ELF-1 (cell line): ENCODE measurements at regions not wholly inside any gene's neighbourhood (a gene's known extent, or its start where the extent isn't known, plus 50 kb on each side); places are given as distances from the start of the nearest gene placed in this dataset.

Source experiments
- DNase-seq: peaks from one replicate; pipeline ENCODE4 v3.0.0-alpha.2; 2016; ENCODE audit warnings: low read depth, low spot score

DNA sequence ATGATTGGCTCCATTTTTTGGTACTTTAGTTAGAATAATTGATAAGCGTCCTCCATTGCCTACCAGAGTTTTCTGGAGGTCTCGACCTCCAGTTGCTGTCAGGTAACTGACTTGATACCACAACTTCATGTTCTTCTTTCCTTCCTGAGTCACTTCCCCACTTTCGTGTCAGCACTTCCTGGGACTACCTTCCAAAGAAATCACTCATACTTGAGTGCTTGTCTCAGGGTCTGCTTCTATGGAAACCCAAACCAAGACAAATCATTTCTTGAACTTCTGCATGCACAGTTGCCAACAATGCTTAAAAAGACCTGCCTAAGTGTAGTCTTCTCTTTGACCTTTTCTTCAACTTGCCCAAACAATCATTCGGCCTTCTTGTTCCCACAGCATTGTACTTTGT lies 210.3 kb upstream of the ETAA1 start:
- DNase-seq, result no peak

DNA sequence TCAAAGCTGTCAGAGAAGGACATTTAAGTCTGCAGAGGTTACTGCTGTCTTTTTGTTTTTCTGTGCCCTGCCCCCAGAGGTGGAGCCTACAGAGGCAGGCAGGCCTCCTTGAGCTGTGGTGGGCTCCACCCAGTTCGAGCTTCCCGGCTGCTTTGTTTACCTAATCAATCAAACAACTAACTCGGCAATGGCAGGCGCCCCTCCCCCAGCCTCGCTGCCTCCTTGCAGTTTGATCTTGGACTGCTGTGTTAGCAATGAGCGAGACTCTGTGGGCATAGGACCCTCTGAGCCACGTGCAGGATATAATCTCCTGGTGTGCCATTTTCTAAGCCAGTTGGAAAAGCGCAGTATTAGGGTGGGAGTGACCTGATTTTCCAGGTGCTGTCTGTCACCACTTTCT lies 201.8 kb upstream of the ETAA1 start:
- peak; percentile 52 for DNase-seq

DNA sequence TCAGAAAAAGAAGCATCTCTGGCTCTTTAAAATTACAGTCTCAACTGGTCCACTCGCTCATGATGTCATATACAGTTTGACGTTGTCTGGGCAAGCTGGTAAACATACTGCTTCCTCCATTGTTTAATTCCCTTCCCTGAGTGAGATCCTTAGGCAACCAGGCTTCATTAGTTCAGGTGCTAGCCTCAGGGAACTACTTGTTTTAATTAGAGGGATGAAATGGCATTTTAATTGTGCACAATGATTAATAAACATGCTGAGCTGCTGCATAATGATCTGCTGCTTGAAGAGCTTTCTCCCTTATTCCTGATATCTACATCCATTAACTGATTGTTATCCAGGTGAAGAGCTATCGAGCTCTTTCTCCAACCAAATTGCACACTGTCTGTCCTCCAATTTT lies 195.6 kb upstream of the ETAA1 start:
- DNase-seq, result no peak

DNA sequence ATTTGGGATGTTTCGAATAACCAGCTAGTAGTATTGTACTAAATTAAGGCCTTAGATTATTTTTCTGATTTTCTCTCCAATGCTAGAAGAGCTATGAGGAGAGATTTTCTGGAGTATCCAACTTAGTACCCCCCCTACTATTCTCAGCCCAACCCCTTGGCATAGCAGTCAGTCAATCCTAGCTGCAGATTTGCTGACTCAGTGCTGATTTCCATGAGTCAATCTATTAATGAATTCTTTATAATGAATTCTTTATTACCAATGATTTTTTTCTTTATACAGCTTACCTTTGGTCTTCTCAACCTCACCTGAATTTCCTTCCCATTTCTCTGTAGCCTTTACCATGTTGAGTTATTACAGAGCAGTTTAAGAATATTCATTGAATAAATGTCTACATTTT lies 192.8 kb upstream of the ETAA1 start:
- no peak for DNase-seq

DNA sequence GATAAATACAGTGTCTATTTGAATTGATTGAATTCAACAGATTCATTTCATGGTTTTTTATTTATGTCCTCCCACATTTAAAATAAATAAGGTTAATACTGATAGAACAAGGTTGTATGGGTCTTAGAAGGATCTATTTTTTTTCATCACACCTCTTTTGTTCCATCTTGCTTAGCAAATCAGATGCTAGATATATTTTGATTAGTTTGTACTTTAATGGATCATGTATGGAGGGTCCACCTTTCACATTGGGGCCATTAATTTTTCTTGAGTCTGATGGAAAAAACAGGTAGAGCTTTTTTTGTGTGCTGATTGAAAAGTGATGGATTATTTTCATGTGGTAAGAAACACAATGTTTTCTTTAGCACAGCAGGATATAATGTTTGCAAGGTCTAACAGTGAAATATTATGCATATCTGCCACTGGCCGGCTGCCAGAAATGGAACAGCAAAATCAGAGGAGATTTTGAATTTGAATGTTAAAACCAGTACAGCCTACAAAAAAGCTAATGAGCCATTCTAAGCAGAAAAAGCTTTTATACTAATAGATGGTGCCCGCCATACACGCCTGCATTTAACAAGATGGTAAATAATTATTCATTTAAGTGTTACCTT lies 188.1 kb upstream of the ETAA1 start:
- DNase-seq, result no peak

DNA sequence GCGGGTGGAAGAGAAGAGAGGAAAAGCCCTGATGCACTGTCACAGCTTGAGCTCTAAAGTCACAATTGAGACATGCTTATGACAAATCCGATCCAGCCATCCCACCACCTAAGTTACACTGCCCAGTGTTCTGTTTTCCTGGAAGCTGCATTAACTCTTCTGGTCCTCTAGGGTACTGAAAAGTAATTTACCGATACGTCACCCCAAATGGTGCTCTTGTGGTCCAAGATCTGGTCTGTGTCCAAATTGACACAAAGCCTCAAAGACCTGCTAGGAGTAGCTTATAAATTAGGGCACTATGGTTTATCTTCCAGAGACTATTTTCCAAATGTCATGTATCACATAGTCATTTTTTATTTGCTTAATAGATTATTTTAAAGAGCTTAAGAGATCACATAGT lies 186.7 kb upstream of the ETAA1 start:
- DNase-seq, result no peak

DNA sequence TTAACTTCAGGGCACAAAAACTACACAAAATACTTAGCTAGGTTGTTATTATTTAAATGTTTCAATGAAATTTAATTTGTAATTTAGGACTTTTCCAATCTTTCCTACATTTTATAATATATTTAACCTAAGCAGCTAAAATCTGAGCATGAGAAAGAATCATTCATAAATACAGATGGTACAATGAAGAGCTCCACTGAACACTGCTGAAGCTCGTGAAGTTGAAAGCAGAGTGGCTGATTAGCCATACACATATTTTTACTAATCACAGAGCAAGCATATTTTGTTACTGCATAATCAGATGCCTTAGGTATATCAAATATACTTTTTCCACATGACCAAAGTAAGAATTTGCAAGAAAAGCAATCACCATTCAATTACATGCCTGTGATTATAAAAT lies 184.9 kb upstream of the ETAA1 start:
- no peak for DNase-seq

DNA sequence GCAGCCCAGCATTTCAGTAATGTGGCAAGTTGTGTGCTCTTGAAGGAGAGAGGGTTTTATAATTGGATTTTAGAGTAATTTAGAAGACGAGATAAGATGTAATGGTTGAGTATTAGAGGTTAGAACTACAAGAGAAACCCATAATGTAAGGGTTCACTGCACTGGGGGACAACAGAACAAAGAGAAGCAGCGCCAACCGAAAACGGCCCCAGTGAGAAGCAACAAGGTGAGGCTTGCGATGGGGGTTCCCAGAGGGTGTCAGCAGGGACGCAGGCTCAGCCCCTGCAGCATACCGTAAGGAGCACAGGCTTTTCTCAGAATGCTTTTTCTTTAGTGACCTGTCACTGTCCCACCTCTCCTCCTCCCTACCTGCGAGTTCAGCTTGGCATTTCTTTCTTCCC lies 183.9 kb upstream of the ETAA1 start:
- DNase-seq, result no peak

DNA sequence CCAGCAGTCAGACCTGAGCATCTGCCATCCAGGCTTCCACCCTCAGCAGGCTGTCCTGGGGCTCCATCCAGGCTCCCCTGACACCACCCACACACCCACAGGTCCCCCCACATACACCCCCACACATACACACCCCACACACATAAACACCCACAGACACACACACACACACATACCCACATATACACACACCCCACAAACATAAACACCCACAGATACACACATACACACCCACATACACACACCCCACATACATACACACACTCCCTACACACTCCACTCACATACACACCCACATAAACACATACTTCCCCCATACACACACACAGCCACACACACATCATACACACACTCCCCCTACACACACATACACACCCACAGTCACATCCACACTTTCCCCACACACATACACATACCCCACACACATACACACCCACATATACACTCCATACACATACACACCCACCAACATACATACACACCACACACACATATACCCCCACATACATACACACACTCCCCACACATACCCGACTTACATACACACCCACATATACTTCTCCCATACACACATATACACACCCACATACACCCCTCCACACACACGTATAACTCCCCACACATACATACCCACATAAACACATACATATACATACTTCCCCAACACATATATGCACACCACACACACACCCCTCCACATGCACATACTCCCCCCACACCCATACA lies 183.3 kb upstream of the ETAA1 start:
- no peak for DNase-seq

DNA sequence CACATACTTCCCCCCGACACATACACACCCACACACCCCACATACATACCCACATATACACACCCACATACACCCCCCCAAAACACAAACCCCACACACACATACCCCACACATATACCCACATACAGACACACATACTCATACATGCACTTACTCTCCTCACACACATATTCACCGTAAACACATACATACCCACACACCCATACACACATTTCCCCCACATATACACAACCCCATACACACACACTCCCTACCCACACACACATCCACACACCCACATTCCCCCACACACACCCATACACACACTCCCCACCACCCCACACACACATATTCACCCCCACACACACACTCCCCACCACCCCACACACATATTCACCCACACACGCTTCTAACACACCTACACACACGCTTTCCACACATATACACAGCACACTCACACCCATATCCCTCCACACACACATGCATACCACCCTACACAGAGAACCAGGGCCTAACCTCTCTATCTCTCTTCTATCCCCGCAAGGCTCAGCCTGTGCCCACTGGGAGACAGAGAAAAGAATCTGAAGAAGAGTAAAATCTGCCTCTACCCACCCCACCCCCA lies 182.4 kb upstream of the ETAA1 start:
- DNase-seq, result no peak

DNA sequence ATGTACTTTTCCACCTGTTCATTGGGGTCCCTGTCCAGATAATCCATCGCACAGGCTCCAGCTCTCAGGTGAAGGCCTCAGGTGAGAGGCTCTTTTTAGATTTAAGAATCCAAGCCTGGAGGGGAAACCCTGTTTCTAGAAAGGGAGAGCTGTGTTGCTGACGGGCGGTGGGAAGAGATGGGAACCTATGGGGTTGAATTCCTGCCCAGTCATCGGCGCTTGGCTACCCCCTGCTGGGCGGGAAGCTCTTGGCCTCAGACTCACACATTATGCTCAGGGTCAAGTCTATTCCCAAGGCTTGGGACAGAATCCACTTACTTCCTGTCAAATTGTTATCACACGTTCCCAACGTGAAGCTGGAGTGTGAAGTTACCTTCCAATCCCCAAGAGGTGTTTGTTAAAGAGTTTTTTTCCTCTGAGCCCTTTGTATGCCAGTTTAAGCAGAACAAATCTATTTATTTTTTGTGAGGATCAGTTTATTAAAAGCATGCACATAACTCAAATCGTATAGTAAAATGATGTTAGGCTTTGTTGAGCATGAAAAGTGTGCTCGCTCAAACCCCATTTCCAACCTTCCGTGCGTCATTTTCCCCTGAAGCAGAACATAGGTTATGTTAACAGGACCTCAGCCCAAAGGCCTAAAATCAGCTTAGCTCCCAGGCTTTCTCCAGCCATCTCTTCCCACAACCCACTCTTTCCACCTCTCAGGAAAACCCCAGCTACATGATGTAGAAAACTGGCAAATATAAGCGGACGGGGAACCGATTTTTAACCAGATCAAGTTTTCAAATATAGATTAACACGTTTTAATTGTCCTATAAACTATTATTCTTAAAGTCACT lies 181.7 kb upstream of the ETAA1 start:
- DNase-seq, result peak; percentile 84

DNA sequence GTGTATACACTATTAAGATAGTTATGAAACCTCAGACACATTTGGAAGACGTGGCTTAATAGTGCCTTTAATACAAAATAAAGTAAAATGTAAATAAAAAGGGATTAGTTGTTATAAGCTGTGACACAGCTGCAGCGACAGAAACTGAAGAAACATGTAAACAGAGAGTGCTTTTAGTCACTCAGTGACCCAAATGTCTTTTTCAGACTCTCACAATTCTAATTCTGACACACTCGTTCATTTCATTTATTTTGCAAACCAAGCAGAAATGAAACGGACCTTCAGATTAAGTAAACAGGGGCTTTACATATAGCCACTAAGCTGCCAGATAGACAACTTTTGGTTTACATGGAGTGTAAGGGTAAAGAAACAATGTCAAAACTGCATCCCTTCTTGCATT lies 181.0 kb upstream of the ETAA1 start:
- DNase-seq, result no peak

DNA sequence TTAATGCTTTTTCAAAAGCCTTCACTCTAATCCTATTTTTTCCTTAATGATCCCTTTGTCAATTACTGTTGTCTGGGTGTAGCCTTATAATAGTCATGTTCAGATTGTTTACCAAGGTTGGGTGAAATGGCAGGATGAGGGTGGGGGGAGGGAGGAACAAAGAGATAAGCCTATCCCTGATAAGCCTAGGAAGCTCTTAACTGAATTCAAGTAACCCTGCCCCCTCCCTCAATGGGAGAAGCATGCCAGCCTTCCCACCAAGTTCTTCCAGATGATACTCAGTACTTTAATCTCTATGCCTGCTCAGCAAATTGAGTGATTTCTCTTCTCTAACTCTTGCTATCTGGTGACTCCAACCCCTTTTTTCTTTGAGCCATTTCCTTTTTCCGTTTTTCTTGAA lies 180.3 kb upstream of the ETAA1 start:
- no peak for DNase-seq

DNA sequence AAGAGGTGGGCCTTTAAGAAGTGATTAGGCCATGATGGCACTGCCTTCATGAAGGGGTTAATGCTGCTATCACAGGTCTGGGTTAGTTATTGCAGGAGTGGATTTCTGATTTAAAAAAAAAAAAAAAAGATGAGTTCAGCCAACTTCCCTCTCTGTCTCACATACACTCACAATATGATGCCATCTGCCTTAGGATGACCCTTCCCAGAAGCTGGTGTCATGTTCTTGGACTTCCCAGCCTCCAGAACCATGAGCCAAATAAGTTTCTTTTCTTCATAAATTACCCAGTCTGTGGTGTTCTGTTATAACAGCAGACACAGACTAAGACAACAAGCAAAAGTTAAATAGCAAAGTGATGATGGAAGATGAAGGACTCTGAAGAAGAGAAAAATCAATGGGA lies 179.7 kb upstream of the ETAA1 start:
- DNase-seq, result no peak

DNA sequence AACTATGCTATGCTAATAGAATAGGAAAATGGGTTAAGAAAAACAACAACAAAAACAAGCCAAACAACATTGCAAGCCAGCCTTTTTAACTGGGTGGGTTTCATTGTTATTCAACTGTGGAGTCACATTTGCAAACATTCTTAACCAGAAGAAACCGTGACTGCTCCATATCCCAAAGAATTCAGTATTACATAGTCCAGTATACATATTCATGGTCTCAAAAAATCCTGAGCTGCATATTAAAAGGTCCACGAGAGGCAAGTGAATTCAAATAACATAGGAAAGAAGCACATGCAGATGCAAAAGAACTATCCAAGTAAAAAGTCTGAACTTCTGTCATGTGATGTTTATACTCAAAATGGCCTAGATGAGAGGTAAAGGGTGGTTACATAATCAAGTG lies 179.1 kb upstream of the ETAA1 start:
- no peak for DNase-seq

DNA sequence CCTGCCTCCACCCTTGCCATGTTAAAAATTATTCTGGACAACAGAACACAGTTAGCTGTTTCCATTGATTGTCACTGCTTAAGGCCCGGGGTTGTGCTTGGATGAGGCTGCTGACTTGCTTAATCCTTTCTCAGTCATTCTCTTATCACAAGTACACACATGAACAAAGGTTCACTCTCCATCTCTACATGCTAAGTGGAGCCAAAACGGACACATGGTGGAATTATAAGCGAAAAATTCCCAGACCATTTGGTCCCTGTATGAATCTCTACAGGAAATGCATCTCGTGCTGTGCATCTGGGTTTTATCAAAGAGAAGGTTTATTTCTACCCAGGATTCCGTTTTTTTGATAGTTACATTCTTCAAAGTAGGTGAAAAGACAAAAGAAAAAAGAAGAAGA lies 177.5 kb upstream of the ETAA1 start:
- no peak for DNase-seq

DNA sequence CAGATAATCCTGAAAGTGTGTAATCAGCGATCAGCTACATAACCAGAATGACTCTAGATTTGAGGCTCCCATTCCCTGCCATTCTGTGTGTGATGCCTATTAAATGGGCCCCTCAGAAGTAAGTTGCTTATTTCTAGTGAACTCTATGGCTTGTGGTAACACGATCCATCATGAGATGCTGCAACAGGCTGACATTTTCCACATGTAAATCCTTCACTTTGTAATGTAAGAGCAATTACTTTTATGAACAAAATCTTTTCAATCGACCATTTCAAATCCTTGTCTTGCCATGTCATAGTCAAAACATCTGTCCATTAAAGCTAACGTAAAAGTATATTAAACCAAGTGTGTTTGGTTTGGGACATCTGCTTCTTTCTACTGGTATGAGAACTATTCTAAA lies 175.9 kb upstream of the ETAA1 start:
- no peak for DNase-seq

DNA sequence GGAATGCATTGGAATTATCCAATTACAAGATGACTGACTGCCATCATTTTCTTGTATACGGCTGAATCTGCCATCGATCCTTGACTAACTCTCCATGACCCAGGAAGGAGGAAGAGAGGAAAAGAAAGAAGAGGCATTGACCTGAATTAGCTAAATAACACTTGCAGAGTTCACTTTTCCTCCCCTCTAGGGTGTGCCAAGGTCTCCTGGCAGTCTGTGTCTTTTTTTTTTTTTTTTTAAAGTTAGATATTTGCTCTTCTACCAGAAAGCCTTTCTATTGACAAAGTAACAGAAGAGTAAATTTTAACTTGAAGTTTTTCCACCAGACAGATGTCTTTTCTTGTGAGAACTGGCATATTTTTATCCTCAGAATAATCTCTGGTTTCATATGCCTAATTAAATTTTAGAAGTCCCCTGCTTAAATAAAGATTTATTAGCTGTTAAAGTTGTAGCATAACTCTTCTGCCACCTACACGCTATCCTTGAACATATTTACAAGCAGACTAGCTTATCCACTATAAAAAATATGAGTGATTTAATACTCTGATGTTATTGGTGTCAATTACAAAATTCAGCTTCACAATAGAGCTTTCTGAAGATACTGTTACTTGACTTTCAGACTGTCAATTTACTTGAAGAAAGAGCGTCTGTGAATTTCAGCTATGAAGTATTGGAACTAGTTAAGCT lies 171.7 kb upstream of the ETAA1 start:
- DNase-seq, result no peak

DNA sequence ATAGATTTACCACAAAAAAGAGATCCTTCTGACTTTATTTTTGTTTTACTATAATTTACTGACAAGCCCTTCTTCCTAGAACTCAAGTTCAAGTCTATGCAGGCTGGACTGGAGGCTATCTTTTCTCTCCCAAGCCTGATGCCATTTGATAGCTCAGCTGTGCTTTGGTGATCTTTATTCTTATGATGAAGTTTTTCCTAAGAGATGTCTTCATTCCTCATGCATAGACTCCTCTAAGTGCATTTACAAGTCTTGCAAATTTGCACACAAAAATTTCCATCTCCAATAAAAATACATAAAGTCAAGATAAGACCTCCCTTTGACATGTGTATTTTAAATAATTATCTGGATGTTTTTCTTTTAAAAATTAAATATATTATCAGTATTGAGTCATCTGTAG lies 167.4 kb upstream of the ETAA1 start:
- no peak for DNase-seq

DNA sequence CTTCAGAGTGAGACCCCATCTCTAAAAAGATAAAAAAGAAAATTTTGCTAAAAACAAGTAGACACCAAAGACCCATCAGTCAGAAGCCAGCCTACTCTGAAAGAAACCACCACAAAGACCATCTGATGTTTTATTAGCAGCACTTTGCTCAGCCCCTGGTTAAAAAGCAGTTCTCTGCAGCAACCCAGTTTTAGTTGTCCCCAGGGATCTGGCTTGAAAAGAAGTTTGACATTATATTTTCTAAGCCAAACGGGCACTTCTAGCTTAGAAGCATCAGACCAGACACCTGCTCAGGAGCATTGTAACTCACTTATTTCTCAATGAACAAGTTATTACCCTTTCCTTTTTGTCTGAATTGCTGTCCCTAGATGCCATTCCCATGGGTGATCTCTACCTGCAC lies 164.2 kb upstream of the ETAA1 start:
- no peak for DNase-seq

DNA sequence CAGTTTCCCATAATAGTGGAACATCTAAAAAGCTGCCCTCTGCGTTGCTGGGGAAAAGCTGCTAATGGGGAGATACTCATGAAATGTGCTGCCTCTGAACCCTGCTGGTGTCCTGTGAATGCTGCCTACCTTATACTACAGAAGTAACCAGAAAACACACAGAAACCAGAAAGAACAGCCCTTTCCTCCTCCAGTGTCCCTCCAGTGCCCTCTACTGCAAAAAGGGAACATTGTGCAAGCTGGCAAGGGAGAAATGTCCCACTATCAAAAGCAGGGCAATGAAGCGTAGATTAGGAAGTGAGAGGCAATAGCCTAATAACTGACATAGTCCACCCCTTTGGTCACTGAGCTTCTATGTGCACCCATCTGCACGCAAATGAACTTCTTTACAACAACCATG lies 162.7 kb upstream of the ETAA1 start:
- peak; percentile 28 for DNase-seq

DNA sequence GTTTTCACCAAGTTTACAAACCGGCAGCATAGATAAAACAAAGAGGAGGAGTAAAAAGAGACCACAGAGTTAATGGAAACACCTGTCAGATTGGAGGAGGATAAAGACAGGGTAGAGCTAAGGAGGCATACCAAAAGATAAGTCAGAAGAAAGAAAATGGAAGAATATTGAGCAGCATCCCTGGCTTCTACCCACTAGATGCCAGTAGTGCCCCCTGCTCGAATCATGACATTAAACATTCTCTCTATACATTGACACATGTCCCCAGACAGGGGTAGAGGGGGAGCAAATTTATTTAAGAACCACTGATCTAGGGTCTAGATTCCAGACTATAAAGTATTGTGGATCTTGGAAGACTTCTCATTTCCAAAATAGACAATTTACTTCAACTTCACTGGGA lies 159.8 kb upstream of the ETAA1 start:
- DNase-seq, result no peak
